Hematopoietic multipotent progenitor cell treated with erythropoietin and hydrocortisone succinate and interleukin-3 and kit ligand, for 15 days (in vitro differentiated cells): ENCODE measurements at regions not wholly inside any gene's neighbourhood (a gene's known extent, or its start where the extent isn't known, plus 50 kb on each side); places are given as distances from the start of the nearest gene placed in this dataset.

Experiments used
- DNase-seq: peaks from one replicate; pipeline ENCODE4 v3.0.0-alpha.2; 2015; ENCODE audit warnings: low spot score

DNA sequence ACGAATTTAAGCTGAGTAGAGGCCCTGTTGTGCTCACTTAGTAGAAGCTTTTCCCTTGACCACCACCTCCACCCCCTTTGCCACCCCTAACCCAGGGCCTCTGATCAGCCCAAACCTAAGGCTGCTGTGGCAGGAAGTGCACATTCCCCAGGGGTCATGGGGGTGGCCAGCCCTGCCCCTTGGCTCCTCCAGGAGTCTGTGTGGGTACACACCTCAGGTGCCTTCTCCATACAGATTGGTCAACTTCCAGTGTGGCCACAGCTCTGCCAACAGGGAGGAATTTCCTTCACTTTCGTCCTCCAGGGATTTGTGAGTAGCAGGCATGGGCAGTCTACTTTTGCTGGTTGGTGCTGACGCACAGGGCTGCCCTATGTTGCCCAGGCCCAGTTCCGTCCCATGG lies 249.9 kb upstream of the ZNF32 start:
- DNase-seq, result no peak

DNA sequence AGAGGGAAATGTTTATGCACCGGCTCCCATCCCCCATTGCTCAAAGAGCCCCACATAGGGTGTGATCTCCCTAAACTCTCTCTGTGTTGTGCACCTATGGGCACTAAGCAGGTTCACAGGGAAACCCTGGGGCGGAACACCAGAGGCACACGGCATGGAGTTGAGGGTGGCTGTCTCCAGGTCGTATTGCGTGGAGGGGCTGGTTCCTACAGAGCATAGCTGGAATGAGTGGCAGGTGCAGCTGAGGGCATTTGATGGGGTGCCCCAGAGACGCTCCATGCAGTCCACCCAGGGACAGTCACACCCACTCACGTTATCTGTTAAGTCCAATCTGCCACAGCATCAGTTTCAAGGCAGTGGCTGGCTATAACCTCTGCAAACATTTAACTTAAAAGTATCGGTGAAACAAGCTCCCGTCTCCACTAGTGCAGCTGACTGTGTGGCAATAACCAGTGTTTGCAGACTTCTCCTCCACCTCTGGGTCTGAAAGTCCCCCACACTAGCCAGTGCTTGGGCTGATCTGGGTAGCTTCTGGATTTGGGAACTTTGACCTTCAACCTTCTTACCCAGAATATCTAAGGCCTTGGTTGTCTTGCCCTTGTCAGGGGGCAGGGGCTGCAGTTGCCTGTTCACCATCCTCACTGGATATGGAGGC lies 249.2 kb upstream of the ZNF32 start:
- DNase-seq, result no peak

DNA sequence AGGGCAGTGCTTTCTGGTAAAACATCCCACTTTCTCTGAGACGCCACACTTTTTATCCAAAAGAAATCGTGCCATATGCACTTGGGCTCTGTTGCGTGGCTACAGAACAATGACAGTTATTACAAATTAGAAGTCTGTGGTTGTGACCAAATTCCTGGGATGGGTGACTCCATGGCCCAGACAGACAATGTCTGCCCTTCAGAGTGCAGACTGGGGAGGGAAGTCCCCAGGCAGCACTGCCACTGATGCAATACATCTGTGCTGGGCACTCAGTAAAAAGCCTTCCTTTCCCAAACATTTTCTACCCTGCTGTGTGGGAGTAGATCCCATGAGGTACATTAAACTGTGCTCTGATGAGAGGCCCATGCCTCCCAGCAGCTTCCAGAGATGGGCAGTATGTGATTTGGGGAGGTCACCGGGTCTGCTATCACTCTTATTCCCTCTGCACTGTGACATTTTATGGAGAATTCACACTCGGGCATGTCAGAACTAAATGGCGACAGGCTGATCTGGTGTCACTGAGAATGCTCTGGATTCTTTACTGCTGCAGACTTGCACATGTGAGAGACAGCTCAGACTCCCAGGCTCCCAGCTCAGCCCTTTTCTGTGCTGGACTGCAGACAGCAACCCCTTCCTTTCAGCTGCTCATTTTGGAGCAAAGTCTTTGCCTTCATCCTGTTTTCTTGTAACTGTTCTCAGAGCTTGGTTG lies 243.5 kb upstream of the ZNF32 start:
- no peak for DNase-seq

DNA sequence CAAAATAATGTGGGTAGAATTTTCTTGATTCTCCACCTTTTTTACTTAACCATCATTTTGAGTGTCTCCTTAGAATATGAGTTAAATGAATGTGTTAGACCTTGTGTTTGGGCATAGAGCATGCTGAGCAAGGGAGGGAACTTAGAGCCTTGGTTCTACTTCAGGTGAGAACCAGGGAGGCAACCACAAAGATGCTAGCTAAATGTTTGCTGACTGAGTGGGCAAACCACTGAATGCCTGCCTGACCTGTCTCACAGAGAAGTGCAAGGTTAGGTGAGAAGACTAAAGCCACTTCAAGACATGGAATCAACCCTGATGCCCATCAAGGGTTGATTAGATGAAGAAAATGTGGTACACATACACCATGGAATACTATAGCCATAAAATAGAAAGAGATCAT lies 242.6 kb upstream of the ZNF32 start:
- DNase-seq, result no peak

DNA sequence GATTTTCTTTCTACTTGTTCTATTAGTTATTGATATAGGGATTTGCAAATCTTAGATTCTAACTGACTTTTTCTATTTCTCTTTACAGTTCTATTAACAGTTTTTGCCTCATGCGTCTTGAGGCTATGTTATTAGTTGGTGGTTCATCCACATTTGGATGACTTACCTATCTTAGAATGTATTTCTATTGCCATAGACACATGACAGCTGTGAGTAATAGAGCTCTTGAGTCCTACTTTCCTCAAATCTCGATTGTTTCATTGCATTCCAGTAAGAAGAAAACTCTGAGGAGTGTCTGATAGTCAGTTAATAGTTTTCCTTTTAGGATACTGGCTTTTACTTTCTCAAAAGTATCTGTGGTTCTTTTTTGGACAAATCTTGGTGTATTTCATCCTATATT lies 241.4 kb upstream of the ZNF32 start:
- no peak for DNase-seq

DNA sequence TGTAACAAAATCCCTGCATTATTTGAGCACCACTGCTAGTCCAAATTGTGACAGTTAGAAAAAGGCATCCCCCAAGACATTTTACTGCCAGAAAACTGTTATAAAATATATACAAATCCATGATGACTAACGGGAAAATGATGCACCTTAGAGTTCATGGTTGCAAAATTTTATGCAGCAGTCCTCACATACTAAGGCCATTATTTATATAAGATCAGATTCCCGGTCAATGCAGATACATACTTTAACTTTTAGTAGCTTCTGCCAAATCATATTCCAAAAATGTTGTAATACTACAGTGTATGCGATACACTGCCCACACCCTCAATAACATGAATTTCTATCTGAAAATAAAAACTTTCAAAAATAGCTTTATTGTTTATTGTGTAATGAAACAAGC lies 239.9 kb upstream of the ZNF32 start:
- DNase-seq, result no peak

DNA sequence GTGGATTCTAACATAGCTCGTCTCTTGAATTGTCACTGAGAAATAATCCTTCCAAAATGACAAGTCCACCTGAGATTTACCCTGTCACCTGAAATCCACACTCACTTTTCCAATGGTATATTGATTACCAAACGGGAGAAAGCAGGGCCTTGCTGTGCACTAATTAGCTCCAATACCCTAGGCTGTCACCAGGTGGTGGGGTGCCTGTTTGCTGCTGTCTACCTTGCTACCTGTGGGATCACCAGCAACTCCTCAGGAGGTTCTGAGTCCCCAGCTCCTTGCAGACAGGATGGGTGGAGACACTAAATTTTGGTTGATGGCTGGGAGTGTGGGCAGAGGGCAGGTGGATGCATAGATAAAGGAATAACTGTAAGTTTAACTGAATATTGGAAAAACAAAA lies 237.2 kb upstream of the ZNF32 start:
- no peak for DNase-seq

DNA sequence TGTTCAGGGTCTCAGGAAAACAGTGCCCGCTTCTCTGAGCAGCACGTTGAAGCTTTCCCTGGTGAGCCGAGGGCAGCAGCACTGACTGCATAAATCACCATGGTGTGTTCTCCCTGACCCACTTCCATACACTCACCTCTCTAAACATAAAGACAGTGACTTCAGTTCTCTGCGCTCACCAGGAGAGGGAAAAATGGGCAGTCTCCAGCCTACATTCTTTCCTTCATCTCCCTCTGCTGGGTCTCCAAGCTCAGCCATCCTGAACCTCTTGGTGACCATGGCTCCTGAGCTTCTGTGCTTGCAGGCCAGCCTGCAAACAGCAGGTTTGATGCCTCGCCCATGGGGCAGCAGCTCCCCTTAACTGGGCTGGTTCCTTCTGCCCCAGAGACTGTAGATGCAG lies 236.6 kb upstream of the ZNF32 start:
- no peak for DNase-seq

DNA sequence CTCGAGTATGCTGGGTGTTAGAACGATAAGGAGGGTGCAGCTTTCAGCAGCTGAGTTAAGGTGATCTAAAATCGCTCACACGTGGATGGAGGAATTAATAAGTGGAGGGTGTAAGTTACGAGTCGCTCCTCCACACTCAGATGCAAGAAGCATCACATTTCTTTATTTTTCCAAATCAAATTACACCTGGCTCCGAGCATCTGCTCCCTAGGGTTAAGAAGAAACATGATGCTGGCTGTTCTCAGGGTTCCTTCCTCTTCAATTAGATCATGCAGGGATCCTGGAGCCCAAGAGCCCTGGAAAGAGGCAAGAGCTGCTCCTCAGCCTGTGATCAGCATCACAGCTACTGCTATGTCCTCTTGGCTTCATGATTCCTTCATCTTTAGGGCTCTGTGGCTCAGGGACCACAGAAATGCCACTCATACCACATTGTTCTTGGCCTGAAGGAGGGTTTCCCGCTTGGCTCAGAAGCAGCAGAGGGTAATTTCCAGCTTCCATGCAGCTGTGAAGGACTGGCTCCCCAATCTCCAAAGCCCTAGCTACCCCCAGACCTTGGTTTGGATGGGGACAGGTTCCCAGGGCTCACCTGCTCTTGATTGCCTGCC lies 235.9 kb upstream of the ZNF32 start:
- no peak for DNase-seq

DNA sequence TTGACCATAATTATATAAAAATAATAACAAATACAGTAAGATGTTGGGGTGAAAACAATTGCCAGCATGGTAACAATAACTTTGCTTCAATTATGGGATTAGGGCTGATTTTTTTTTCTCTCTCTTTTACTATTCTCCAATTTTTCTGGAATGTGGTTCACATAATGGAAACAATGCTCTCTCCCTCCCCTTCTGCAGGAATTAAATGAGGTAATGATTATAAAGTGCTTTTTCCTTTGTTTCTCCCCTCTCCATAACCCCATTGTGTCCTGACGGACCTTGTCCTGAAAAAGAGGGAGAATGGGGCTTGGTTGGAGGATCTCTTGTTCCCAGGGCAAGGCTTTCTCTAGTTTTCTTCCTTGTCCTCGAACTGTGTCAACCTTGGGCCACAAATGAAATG lies 234.0 kb upstream of the ZNF32 start:
- no peak for DNase-seq

DNA sequence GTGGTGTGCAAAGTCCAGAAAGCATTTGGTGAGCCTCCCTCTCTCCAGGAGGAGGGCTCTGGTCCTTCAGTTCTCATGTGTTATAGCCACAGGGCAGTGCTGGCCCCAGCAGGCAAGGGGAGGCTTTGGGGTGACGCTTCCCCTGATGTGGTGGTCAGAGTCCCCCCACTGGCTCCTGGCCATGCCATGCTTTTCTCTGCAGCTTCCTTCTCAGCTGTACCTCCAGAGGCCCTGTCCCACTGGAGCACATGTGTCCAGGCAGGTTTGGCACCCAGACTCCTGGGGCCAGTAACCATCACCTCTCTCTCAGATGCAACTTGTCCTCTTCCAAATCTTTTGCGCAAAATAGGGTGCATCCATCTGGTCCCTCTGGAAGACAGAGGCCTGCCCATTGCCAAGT lies 233.0 kb upstream of the ZNF32 start:
- DNase-seq, result no peak

DNA sequence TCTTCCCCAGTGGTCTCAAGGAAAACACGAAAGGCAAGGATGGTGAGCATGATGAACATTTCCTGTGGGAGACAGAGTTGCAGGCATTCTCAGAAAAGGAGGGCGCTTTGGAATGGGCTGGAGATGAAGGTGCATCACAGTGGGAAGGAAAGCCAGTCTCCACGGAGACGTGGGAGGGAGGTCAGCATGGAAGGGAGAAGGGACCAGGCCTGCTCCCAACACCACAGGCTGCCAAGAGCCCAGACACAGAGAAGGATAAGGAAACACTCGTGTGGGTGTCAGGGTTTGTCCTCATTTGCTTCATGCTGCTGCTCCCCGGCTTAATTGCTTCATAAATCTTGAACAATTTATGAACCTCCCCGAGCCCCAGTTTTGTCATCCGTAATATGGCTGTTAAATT lies 231.5 kb upstream of the ZNF32 start:
- no peak for DNase-seq

DNA sequence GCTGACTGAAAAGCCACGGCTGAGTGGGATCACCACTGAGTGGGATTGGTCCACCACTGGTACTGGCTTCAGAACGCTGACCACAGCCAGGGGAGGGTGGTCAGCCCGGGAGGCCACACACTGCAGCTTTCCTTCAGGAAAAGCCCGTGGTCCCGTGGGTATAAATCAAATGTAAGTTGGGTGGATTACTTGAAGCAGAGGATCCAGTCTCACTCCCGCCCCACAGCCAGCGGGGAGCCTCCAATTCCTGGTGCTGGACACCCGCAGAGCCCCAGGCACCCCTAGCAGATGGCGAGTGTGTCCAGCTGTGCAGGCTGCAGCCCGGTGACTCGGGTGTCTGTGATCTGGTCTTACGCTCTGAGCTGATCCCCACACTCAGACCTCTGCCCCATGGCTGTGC lies 231.1 kb upstream of the ZNF32 start:
- no peak for DNase-seq

DNA sequence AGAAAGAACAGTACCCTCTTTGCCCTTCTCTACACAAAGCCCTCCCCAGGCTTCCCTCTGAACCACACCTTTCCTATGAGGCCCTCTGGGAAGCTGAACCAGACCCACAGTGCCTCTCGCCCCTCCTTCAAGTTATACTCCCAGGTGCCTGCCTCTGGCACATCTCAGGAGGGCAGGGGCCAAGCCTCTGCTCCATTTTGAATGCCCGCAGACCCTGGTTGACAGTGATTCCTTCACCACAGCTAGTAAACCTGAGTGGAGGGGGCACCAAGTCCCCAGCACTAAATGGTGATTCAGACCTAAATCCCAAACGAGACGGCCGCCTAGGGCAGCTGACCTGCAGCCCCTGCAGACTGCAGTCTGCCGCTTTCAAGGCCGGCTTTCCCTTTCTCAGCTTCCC lies 230.5 kb upstream of the ZNF32 start:
- no peak for DNase-seq

DNA sequence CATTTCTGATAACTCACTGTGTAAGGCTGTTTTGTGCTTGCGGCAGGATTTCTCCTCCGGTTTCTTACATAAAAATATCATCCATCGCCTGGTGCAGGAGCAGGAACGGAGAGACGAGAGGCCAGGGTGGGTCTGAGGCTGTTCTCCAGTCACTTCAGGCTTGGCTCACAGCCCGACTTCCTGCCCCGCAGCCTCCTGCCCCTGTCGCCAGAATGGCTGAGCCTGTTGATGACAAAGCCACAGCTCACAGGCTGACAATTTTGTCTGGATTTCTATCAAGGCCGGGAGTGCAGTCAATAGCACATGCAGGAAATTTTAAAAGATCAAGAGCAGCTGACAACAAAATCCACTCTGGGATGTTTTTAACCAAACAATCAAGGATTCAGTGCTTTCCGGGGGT lies 229.7 kb upstream of the ZNF32 start:
- DNase-seq, result no peak

DNA sequence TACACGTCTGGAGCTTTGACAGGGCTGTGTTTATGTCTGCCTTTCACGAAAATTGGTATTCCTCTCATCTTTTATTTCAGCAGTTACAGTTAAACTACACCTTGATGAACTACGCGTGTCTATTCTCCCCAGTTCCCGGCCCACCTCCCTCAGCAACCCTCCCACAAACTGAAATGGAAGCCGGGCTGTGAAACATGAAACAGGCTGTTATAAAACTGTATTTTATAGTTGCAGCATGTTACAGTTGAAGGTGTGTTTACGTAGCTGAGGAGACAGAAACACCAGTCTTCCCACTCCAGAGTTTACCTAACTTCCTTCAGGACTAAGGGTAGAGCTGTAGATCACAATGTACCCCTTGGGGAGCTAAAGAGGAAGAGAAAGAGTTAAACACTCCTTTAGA lies 228.3 kb upstream of the ZNF32 start:
- no peak for DNase-seq

DNA sequence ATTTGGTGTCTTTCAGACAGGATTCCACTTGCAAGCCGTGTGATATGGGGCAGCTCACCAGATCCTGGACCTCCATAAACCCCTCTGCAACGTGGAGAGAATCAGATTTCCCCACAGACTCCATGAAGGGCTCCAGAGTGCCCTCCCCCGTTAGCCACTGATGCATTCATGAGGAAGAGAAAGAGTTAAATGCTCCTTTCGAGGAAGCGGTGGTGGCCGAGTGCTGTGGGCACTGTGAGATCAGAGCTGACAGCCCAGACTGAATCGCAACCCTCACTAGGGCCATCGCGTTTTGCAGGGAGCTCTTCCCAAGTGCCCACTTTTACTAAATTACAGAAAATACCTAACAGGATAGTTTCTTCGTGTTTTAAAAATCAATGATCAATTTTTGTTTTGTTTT lies 226.3 kb upstream of the ZNF32 start:
- DNase-seq, result no peak

DNA sequence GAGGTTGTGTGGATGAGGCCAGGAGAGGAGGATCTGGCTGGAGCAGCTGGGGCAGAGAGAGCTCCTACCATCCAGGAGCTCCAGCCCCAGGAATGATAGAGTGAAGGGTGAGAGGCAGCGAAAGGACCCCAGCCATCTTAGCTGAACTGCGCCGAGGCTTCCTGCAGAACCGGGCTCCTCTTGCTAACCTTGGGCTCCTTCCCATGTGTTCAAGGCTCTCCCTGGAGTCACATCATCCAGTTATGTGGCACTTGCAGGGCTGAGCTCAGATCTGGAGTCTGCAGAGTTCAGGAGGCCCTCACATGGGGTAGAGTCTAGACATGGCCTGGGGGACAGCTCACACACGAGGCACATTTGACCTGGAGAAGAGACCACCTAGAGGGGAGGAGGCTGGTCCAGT lies 225.0 kb upstream of the ZNF32 start:
- DNase-seq, result no peak

DNA sequence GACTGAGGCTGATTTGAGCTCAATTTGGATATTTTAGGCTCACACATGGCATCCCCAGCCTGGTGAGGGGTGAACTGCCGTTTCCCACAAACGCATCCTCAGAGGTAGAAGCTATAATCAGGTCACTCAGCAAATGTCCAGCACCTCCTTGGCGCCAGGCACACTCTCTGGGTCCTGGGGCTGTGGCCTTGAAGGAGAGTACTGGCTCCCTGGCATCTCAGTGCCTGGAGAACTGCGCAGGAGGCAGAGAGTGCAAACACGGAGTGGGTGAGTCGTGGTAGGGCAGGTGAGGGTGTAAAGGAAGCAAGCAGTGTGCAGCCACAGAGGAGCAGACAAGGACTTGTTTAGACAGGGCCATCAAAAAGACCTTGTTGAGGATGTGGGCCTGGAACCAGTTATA lies 224.0 kb upstream of the ZNF32 start:
- no peak for DNase-seq

DNA sequence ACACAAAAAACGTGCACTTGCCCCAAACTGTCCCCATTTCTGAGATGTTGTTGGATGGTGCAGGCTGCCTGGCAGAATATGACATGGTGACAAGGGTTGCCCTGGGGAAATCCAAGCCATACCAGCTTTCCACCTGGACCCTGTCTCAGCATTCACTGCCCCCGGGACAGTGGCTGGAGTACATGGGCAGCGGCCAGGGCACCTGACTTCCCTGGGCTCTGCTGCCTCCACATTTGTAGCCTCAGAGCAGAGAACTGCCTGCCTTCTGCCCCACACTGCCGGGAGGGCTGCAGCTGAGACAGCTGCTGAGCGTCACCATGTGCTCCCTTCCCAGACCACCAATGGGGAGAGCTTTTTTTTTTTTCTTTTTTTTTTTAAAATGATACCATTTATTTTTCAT lies 222.9 kb upstream of the ZNF32 start:
- no peak for DNase-seq

DNA sequence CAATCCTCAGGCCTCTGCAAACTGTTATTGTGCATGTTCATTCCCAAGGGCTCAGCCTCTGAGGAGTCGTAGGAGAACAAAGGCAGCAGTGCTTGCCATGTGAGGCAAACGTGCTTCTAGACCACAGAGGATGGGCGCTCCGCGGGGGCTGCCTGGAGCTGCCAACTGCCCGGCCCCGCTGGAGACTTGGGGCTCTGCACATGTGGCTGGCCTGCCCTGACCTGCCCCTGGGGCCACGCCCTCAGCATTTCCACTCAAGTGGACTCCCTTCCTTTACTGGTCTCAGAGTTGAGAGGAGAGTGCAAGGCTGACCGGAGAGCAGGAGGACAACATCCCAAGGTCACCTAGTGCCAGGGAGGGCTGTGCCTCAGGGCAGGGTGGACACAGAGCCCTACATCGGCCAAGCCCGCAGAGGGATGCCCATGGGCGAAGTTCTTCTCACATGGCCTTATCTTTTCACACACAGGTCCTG lies 222.3 kb upstream of the ZNF32 start:
- DNase-seq, result no peak

DNA sequence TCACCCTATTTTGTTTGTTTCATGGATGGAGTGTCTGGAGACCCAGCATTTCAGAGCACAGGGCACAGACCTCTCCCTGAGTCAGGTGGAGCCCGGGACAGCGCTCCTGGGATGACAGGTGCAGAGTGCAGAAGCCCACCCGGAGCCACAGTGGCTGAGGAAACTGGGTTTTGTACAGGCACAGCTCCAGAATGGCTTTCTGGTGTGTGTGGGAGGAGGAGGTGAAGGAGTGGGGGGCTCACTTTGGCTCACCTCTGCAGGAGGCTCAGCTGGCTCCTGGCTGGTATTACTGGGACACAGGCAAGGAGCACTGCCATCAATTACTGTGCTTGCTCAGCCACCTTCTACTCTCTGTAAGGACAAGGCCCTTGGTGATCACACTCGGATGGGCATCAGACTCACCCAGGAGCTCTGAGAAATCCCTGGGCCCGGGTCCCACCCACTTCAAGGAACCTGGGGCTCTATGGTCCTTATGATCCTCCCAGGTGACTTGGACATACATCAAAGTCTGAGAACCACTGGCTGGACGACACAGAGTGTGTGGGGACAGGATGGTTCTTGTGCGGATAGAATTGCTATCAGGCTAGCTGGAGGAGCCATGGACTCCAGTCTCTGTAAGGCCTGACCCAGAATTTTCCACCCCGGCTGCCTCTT lies 221.1 kb upstream of the ZNF32 start:
- no peak for DNase-seq

DNA sequence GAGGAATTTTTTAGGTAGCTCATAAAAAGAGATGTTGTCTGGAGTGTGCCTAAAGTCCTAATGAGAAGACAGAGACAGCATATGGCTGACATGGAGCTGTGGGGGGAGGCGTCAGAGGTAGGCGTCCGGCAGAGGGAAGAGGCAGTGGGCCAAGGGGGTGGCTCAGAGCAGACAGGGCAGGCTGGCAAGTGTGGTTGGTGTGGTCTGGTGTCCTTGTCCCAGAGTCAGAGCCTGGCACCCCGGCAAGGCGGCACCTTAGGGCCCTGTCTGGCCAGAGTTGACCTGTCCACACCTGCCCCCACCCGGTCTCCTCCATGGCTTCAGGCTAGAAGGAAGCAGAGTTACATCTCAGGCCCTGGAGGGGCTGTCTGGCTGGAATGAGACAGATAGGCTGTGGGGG lies 220.3 kb upstream of the ZNF32 start:
- DNase-seq, result no peak
